ENCODE measurements at regions not wholly inside any gene's neighbourhood (a gene's known extent, or its start where the extent isn't known, plus 50 kb on each side); places are given as distances from the start of the nearest gene placed in this dataset.

DNA sequence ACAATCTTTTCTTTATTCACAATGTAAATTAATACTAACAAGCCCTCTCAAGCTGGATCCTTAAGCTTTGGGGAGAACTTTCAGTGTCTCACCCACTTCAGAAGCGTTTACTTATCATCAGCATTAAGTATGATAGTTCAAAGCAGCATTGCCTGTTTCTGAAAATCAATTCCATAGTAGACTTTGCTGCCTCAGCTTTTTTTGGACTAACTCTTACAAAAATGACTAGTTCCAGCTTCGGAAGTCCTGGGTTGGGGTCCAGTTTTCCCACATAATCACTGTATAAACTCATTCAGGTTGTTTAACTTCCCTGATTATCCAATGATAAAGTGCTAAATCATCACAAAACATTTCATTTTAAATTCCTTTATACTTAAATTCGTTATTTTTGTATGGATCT, 114.4 kb downstream of the NR2F2 start:
- no peak for TF ChIP-seq EZH2 (IDR thresholded peaks at IDR 0.05; ENCODE audit: low read length)
- TF ChIP-seq, protein P1, sequence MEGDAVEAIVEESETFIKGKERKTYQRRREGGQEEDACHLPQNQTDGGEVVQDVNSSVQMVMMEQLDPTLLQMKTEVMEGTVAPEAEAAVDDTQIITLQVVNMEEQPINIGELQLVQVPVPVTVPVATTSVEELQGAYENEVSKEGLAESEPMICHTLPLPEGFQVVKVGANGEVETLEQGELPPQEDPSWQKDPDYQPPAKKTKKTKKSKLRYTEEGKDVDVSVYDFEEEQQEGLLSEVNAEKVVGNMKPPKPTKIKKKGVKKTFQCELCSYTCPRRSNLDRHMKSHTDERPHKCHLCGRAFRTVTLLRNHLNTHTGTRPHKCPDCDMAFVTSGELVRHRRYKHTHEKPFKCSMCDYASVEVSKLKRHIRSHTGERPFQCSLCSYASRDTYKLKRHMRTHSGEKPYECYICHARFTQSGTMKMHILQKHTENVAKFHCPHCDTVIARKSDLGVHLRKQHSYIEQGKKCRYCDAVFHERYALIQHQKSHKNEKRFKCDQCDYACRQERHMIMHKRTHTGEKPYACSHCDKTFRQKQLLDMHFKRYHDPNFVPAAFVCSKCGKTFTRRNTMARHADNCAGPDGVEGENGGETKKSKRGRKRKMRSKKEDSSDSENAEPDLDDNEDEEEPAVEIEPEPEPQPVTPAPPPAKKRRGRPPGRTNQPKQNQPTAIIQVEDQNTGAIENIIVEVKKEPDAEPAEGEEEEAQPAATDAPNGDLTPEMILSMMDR (optimal IDR thresholded peaks at IDR 0.05 in 1 of 3, IDR thresholded peaks at IDR 0.05 in 1 of 3, conservative IDR thresholded peaks at IDR 0.05 in 1 of 3; ENCODE audit: extremely low read depth in 1 of 3, insufficient read depth in 2 of 3, low read length in 3 of 3), result no peak
- FAIRE-seq, result no peak
- Histone ChIP-seq H3K4me1 (ENCODE audit: control insufficient read depth, extremely low read depth, insufficient read depth, low read length) (no peaks in the 10 kb centered on the region), H3K9me3 (ENCODE audit: control insufficient read depth, low read depth, low read length) (no peaks in the 10 kb centered on the region), H3K27ac (ENCODE audit: control insufficient read depth, insufficient read depth, low read length) (no peak overlapping the region), H2AFZ (ENCODE audit: control insufficient read depth, low read length) (no peak overlapping the region), H3K4me3 (ENCODE audit: control insufficient read depth in 2 of 3, extremely low read depth in 1 of 3, insufficient read depth in 2 of 3, low read depth in 1 of 3, low read length in 3 of 3) (no peak overlapping the region), H4K20me1 (ENCODE audit: control insufficient read depth, extremely low read depth, insufficient read depth, low read length) (no peaks in the 10 kb centered on the region), H3K27me3 (ENCODE audit: control insufficient read depth, extremely low read depth, insufficient read depth, low read length) (no peaks in the 10 kb centered on the region), H3K9me1 (ENCODE audit: control insufficient read depth, extremely low read depth, insufficient read depth, low read length) (no peaks in the 10 kb centered on the region), H3K79me2 (ENCODE audit: control insufficient read depth, insufficient read depth, low read length) (no peaks in the 10 kb centered on the region), H3K36me3 (ENCODE audit: control insufficient read depth in 2 of 2, extremely low read depth in 1 of 2, insufficient read depth in 2 of 2, low read length in 2 of 2) (no peaks in the 10 kb centered on the region), H3K9ac (ENCODE audit: control insufficient read depth, extremely low read depth, insufficient read depth, low read length) (no peak overlapping the region), H3K4me2 (ENCODE audit: control insufficient read depth, extremely low read depth, insufficient read depth, low read depth, low read length) (no peak overlapping the region)
- DNase-seq (ENCODE audit: low read depth, low spot score), result no peak
- dilution Hi-C loops (cut with MboI; ENCODE audit: extremely low pct_ligation_motif_present, low sequenced_read_pairs), result no loop called here

DNA sequence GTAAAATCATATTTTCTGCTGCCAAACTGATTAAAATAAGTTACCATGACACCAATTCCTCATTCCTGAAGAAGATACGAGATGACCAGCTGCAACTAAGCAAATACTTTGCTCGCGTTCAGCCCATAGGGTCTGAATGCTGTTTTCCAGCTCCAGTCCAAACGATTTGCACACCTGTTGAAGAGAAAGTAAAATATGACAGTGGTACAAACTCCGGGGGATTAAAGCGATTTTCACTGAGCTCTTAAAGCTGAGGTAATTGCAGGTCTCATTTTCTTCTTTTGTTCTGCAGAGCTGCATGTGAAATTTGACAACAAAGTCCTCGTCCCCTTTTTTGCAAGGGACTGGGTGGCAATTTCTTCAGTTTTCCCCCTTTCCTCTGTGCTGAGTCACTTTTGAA, 118.4 kb downstream of the NR2F2 start:
- no peak for DNase-seq (ENCODE audit: low read depth, low spot score)
- no peaks in the 10 kb centered on the region for H3K79me2 ChIP-seq (ENCODE audit: control insufficient read depth, insufficient read depth, low read length)
- H3K9me3 ChIP-seq (ENCODE audit: control insufficient read depth, low read depth, low read length), result no peaks in the 10 kb centered on the region
- no peaks in the 10 kb centered on the region for H3K9me1 ChIP-seq (ENCODE audit: control insufficient read depth, extremely low read depth, insufficient read depth, low read length)
- TF ChIP-seq, protein P1 (optimal IDR thresholded peaks at IDR 0.05 in 1 of 3, IDR thresholded peaks at IDR 0.05 in 1 of 3, conservative IDR thresholded peaks at IDR 0.05 in 1 of 3; ENCODE audit: extremely low read depth in 1 of 3, insufficient read depth in 2 of 3, low read length in 3 of 3), result no peak
- TF ChIP-seq EZH2 (IDR thresholded peaks at IDR 0.05; ENCODE audit: low read length), result no peak
- no peaks in the 10 kb centered on the region for H3K4me1 ChIP-seq (ENCODE audit: control insufficient read depth, extremely low read depth, insufficient read depth, low read length)
- H3K4me3 ChIP-seq (ENCODE audit: control insufficient read depth in 2 of 3, extremely low read depth in 1 of 3, insufficient read depth in 2 of 3, low read depth in 1 of 3, low read length in 3 of 3), result no peak overlapping the region
- H3K36me3 ChIP-seq (ENCODE audit: control insufficient read depth in 2 of 2, extremely low read depth in 1 of 2, insufficient read depth in 2 of 2, low read length in 2 of 2), result no peaks in the 10 kb centered on the region
- dilution Hi-C loops (cut with MboI; ENCODE audit: extremely low pct_ligation_motif_present, low sequenced_read_pairs), result no loop called here
- H4K20me1 ChIP-seq (ENCODE audit: control insufficient read depth, extremely low read depth, insufficient read depth, low read length), result no peaks in the 10 kb centered on the region
- no peak for FAIRE-seq
- no peak overlapping the region for H3K4me2 ChIP-seq (ENCODE audit: control insufficient read depth, extremely low read depth, insufficient read depth, low read depth, low read length)
- H3K27ac ChIP-seq (ENCODE audit: control insufficient read depth, insufficient read depth, low read length), result no peak overlapping the region
- H3K27me3 ChIP-seq (ENCODE audit: control insufficient read depth, extremely low read depth, insufficient read depth, low read length), result no peaks in the 10 kb centered on the region
- H2AFZ ChIP-seq (ENCODE audit: control insufficient read depth, low read length), result no peak overlapping the region
- no peak overlapping the region for H3K9ac ChIP-seq (ENCODE audit: control insufficient read depth, extremely low read depth, insufficient read depth, low read length)
